ENCODE measurements at regions not wholly inside any gene's neighbourhood (a gene's known extent, or its start where the extent isn't known, plus 50 kb on each side); places are given as distances from the start of the nearest gene placed in this dataset.

DNA sequence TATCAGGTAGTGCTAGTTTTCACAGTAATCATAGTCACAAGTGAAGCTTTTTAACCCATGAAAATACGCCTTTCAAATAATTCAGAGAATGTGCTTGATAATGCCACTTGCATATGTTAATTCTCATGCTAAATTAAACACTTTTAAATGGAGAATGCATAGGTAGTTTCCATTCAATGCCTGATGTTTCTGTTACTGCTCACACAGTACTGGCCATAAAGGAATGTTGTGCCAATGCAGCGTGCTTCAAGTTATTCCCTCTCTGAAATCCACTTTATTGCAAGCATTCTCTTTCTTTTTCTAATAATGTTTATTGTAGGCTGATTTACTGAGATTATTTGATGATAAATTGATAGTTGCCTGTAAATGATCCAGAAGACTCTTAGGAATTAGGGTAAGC lies 513.0 kb upstream of the KLF12 start:
- WGBS (ENCODE audit: insufficient coverage) = no CpG with 5 or more reads among the region's 2 CpGs
- POLR2A ChIA-PET = no interaction called here
- H3K27ac Mint-ChIP-seq = no peak overlapping the region
- DNase-seq (no peak), ATAC-seq (replicated peaks in 1 of 4) (no peak)
- no peaks in the 10 kb centered on the region for H3K4me1 ChIP-seq (ENCODE audit: control insufficient read depth in 1 of 2, extremely low read depth in 1 of 2, insufficient read depth in 2 of 2, low read length in 2 of 2)
- H3K27ac ChIP-seq (ENCODE audit: low read length) = no peak overlapping the region
- CTCF ChIA-PET = no interaction called here
- H3K27me3 ChIP-seq (replicated peaks in 1 of 2; ENCODE audit: control insufficient read depth in 2 of 2, extremely low read depth in 1 of 2, insufficient read depth in 2 of 2, low read length in 1 of 2) = no peaks in the 10 kb centered on the region
- no peaks in the 10 kb centered on the region for H3K36me3 Mint-ChIP-seq
- H3K4me1 Mint-ChIP-seq = no peaks in the 10 kb centered on the region
- H3K9me3 ChIP-seq = no peaks in the 10 kb centered on the region
- H3K36me3 ChIP-seq (ENCODE audit: control insufficient read depth in 2 of 2, extremely low read depth in 1 of 2, insufficient read depth in 1 of 2, low read length in 1 of 2) = no peaks in the 10 kb centered on the region
- no peak overlapping the region for H3K4me3 Mint-ChIP-seq
- H3K9me3 Mint-ChIP-seq = peaks cover 0 to 8% (median 0%) of the 10 kb centered on the region in 3 donors
- H3K4me3 ChIP-seq (ENCODE audit: control insufficient read depth in 1 of 2, extremely low read depth in 1 of 2, low read length in 1 of 2) = no peak overlapping the region
- H3K27me3 Mint-ChIP-seq = peaks cover 5 to 10% of the 10 kb centered on the region in 2 donors

GRCh38 chr13:74646091-74646490 lies 511.9 kb upstream of the KLF12 start:
- CTCF ChIA-PET = interaction anchor here in 1 of 2 donors (0.6 kb wide), 1 partner anchor 22 kb away, joined by 3 read pairs; no protein-coding TSS in a partner anchor

GRCh38 chr13:74645586-74645985 lies 511.4 kb upstream of the KLF12 start:
- Histone ChIP-seq H3K4me1 (ENCODE audit: control insufficient read depth in 1 of 2, extremely low read depth in 1 of 2, insufficient read depth in 2 of 2, low read length in 2 of 2) (no peaks in the 10 kb centered on the region), H3K4me3 (ENCODE audit: control insufficient read depth in 1 of 2, extremely low read depth in 1 of 2, low read length in 1 of 2) (no peak overlapping the region), H3K9me3 (no peaks in the 10 kb centered on the region), H3K36me3 (ENCODE audit: control insufficient read depth in 2 of 2, extremely low read depth in 1 of 2, insufficient read depth in 1 of 2, low read length in 1 of 2) (no peaks in the 10 kb centered on the region), H3K27me3 (replicated peaks in 1 of 2; ENCODE audit: control insufficient read depth in 2 of 2, extremely low read depth in 1 of 2, insufficient read depth in 2 of 2, low read length in 1 of 2) (no peaks in the 10 kb centered on the region), H3K27ac (ENCODE audit: low read length) (no peak overlapping the region)
- POLR2A ChIA-PET = no interaction called here
- H3K4me1 Mint-ChIP-seq = no peaks in the 10 kb centered on the region
- CTCF ChIA-PET = interaction anchor here in 1 of 2 donors (0.6 kb wide), 1 partner anchor 21 kb away, joined by 3 read pairs; no protein-coding TSS in a partner anchor
- H3K4me3 Mint-ChIP-seq = no peak overlapping the region
- no peaks in the 10 kb centered on the region for H3K36me3 Mint-ChIP-seq
- H3K27ac Mint-ChIP-seq = no peak overlapping the region
- H3K9me3 Mint-ChIP-seq = peaks cover 0 to 8% (median 0%) of the 10 kb centered on the region in 3 donors
- DNase-seq = no peak
- peaks cover 5 to 8% of the 10 kb centered on the region in 2 donors for H3K27me3 Mint-ChIP-seq
- no peak for ATAC-seq (replicated peaks in 1 of 4)

More at GRCh38 chr13:74646091-74646490, 511.9 kb upstream of the KLF12 start:
- Mint-ChIP-seq H3K4me1 (no peaks in the 10 kb centered on the region), H3K36me3 (no peaks in the 10 kb centered on the region), H3K27ac (no peak overlapping the region), H3K27me3 (peaks cover 5 to 10% of the 10 kb centered on the region in 2 donors), H3K4me3 (no peak overlapping the region), H3K9me3 (peaks cover 0 to 8% (median 0%) of the 10 kb centered on the region in 3 donors)
- no peaks in the 10 kb centered on the region for H3K4me1 ChIP-seq (ENCODE audit: control insufficient read depth in 1 of 2, extremely low read depth in 1 of 2, insufficient read depth in 2 of 2, low read length in 2 of 2)
- POLR2A ChIA-PET = no interaction called here
- no peak for ATAC-seq (replicated peaks in 1 of 4)
- H3K27me3 ChIP-seq (replicated peaks in 1 of 2; ENCODE audit: control insufficient read depth in 2 of 2, extremely low read depth in 1 of 2, insufficient read depth in 2 of 2, low read length in 1 of 2) = no peaks in the 10 kb centered on the region
- H3K4me3 ChIP-seq (ENCODE audit: control insufficient read depth in 1 of 2, extremely low read depth in 1 of 2, low read length in 1 of 2) = no peak overlapping the region
- 100% methylated on average over 2 of the region's 3 CpGs for WGBS (ENCODE audit: insufficient coverage)
- H3K36me3 ChIP-seq (ENCODE audit: control insufficient read depth in 2 of 2, extremely low read depth in 1 of 2, insufficient read depth in 1 of 2, low read length in 1 of 2) = no peaks in the 10 kb centered on the region
- no peaks in the 10 kb centered on the region for H3K9me3 ChIP-seq
- no peak for DNase-seq
- no peak overlapping the region for H3K27ac ChIP-seq (ENCODE audit: low read length)

DNA sequence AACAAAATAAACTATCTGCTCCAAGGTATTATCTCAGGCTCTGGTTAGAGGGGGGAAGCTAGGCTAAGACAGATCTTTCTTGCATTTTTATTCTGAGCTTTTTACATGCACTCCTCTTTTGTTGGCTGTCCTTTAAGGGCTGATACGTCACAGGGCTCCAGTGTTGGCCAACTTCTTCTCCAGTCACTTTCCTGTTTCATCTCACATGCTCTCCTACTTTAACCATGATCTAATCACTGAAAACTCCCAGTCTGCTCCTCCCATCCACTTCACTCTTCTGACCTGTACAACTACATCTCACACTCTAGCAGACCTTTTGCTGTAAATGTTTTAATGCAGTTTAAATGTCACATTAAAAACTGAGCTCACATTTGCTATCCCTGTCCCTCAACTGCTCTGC lies 510.0 kb upstream of the KLF12 start:
- no peak for ATAC-seq (replicated peaks in 1 of 4)
- Histone ChIP-seq H3K4me1 (ENCODE audit: control insufficient read depth in 1 of 2, extremely low read depth in 1 of 2, insufficient read depth in 2 of 2, low read length in 2 of 2) (no peaks in the 10 kb centered on the region), H3K4me3 (ENCODE audit: control insufficient read depth in 1 of 2, extremely low read depth in 1 of 2, low read length in 1 of 2) (no peak overlapping the region), H3K27ac (ENCODE audit: low read length) (no peak overlapping the region), H3K9me3 (no peaks in the 10 kb centered on the region), H3K27me3 (replicated peaks in 1 of 2; ENCODE audit: control insufficient read depth in 2 of 2, extremely low read depth in 1 of 2, insufficient read depth in 2 of 2, low read length in 1 of 2) (no peaks in the 10 kb centered on the region), H3K36me3 (ENCODE audit: control insufficient read depth in 2 of 2, extremely low read depth in 1 of 2, insufficient read depth in 1 of 2, low read length in 1 of 2) (no peaks in the 10 kb centered on the region)
- DNase-seq = no peak
- Mint-ChIP-seq H3K27ac (no peak overlapping the region), H3K36me3 (no peaks in the 10 kb centered on the region), H3K27me3 (peaks cover 2 to 6% of the 10 kb centered on the region in 2 donors), H3K9me3 (peaks cover 0 to 8% (median 0%) of the 10 kb centered on the region in 3 donors), H3K4me3 (no peak overlapping the region), H3K4me1 (peaks cover 0 to 2% (median 0%) of the 10 kb centered on the region in 3 donors)
- POLR2A ChIA-PET = no interaction called here
- CTCF ChIA-PET = interaction anchor here (0.5 to 0.6 kb wide), 3 partner anchors 190 to 1212 kb away, joined by 3 to 9 read pairs (median 6); no protein-coding TSS in a partner anchor
- WGBS (ENCODE audit: insufficient coverage) = 43% methylated on average over 1 of the region's 1 CpG

GRCh38 chr13:74641586-74641985 lies 507.4 kb upstream of the KLF12 start:
- Mint-ChIP-seq H3K27ac (no peak overlapping the region), H3K4me3 (no peak overlapping the region), H3K4me1 (peaks cover 0 to 2% (median 0%) of the 10 kb centered on the region in 3 donors), H3K9me3 (peaks cover 0 to 8% (median 0%) of the 10 kb centered on the region in 3 donors), H3K36me3 (no peaks in the 10 kb centered on the region), H3K27me3 (peaks cover under 1 to 6% of the 10 kb centered on the region in 2 donors)
- Histone ChIP-seq H3K4me3 (ENCODE audit: control insufficient read depth in 1 of 2, extremely low read depth in 1 of 2, low read length in 1 of 2) (no peak overlapping the region), H3K9me3 (no peaks in the 10 kb centered on the region), H3K27ac (ENCODE audit: low read length) (no peak overlapping the region), H3K36me3 (ENCODE audit: control insufficient read depth in 2 of 2, extremely low read depth in 1 of 2, insufficient read depth in 1 of 2, low read length in 1 of 2) (no peaks in the 10 kb centered on the region), H3K27me3 (replicated peaks in 1 of 2; ENCODE audit: control insufficient read depth in 2 of 2, extremely low read depth in 1 of 2, insufficient read depth in 2 of 2, low read length in 1 of 2) (no peaks in the 10 kb centered on the region), H3K4me1 (ENCODE audit: control insufficient read depth in 1 of 2, extremely low read depth in 1 of 2, insufficient read depth in 2 of 2, low read length in 2 of 2) (no peaks in the 10 kb centered on the region)
- 90% methylated on average over 2 of the region's 4 CpGs for WGBS (ENCODE audit: insufficient coverage)
- ChIA-PET POLR2A (no interaction called here), CTCF (interaction anchor here in 1 of 2 donors (0.6 kb wide), 1 partner anchor 113 kb away, joined by 3 read pairs; no protein-coding TSS in a partner anchor)
- no peak for DNase-seq
- ATAC-seq (replicated peaks in 1 of 4) = no peak

GRCh38 chr13:74633734-74634133 lies 499.5 kb upstream of the KLF12 start:
- ChIA-PET POLR2A (no interaction called here), CTCF (no interaction called here)
- H3K4me1 ChIP-seq (ENCODE audit: control insufficient read depth in 1 of 2, extremely low read depth in 1 of 2, insufficient read depth in 2 of 2, low read length in 2 of 2) = no peaks in the 10 kb centered on the region
- no peaks in the 10 kb centered on the region for H3K9me3 ChIP-seq
- ATAC-seq (replicated peaks in 1 of 4) (no peak), DNase-seq (no peak)
- H3K36me3 ChIP-seq (ENCODE audit: control insufficient read depth in 2 of 2, extremely low read depth in 1 of 2, insufficient read depth in 1 of 2, low read length in 1 of 2) = no peaks in the 10 kb centered on the region
- Mint-ChIP-seq H3K4me3 (no peak overlapping the region), H3K27me3 (peaks cover 2 to 3% of the 10 kb centered on the region in 2 donors), H3K27ac (no peak overlapping the region), H3K36me3 (no peaks in the 10 kb centered on the region), H3K4me1 (no peaks in the 10 kb centered on the region), H3K9me3 (peaks cover 0 to 4% (median 3%) of the 10 kb centered on the region in 3 donors)
- no CpG with 5 or more reads among the region's 2 CpGs for WGBS (ENCODE audit: insufficient coverage)
- no peaks in the 10 kb centered on the region for H3K27me3 ChIP-seq (replicated peaks in 1 of 2; ENCODE audit: control insufficient read depth in 2 of 2, extremely low read depth in 1 of 2, insufficient read depth in 2 of 2, low read length in 1 of 2)
- H3K4me3 ChIP-seq (ENCODE audit: control insufficient read depth in 1 of 2, extremely low read depth in 1 of 2, low read length in 1 of 2) = no peak overlapping the region
- no peak overlapping the region for H3K27ac ChIP-seq (ENCODE audit: low read length)

GRCh38 chr13:74629985-74630384 lies 495.8 kb upstream of the KLF12 start:
- Histone ChIP-seq H3K4me1 (ENCODE audit: control insufficient read depth in 1 of 2, extremely low read depth in 1 of 2, insufficient read depth in 2 of 2, low read length in 2 of 2) (no peaks in the 10 kb centered on the region), H3K4me3 (ENCODE audit: control insufficient read depth in 1 of 2, extremely low read depth in 1 of 2, low read length in 1 of 2) (no peak overlapping the region), H3K9me3 (no peaks in the 10 kb centered on the region), H3K27ac (ENCODE audit: low read length) (no peak overlapping the region), H3K36me3 (ENCODE audit: control insufficient read depth in 2 of 2, extremely low read depth in 1 of 2, insufficient read depth in 1 of 2, low read length in 1 of 2) (no peaks in the 10 kb centered on the region), H3K27me3 (replicated peaks in 1 of 2; ENCODE audit: control insufficient read depth in 2 of 2, extremely low read depth in 1 of 2, insufficient read depth in 2 of 2, low read length in 1 of 2) (no peaks in the 10 kb centered on the region)
- 83% methylated on average over 3 of the region's 3 CpGs for WGBS (ENCODE audit: insufficient coverage)
- Mint-ChIP-seq H3K27me3 (peaks cover 5 to 14% of the 10 kb centered on the region in 2 donors), H3K36me3 (no peaks in the 10 kb centered on the region), H3K9me3 (peaks cover 0 to 8% (median 4%) of the 10 kb centered on the region in 3 donors), H3K27ac (no peak overlapping the region), H3K4me3 (no peak overlapping the region), H3K4me1 (no peaks in the 10 kb centered on the region)
- ChIA-PET POLR2A (no interaction called here), CTCF (no interaction called here)
- DNase-seq (no peak), ATAC-seq (replicated peaks in 1 of 4) (no peak)
